Epithelial cell of esophagus (primary cell): ENCODE measurements at regions not wholly inside any gene's neighbourhood (a gene's known extent, or its start where the extent isn't known, plus 50 kb on each side); places are given as distances from the start of the nearest gene placed in this dataset.

Experiments used
- DNase-seq: peaks from one replicate; pipeline ENCODE4 v3.0.0; 2010; ENCODE audit warnings: low read depth
- H3K4me3 ChIP-seq: 2 replicates; pipeline ENCODE4 v1.5.1; 2011; ENCODE audit warnings: mild to moderate bottlenecking, low read length, control low read depth
- CTCF ChIP-seq: IDR thresholded peaks from 2 replicates; pipeline ENCODE4 v1.5.1; 2011; ENCODE audit warnings: low read depth, mild to moderate bottlenecking, low read length, control low read depth, inconsistent platforms; ENCODE audit not compliant: insufficient read depth; ENCODE audit errors: missing control alignments

GRCh38 chr21:15365751-15366392 lies 301.1 kb upstream of the NRIP1 start:
- no peak for TF ChIP-seq CTCF
- no peak overlapping the region for H3K4me3 ChIP-seq
- peak; percentile 17 for DNase-seq

- DNase-seq, result no peak
- no peak overlapping the region for H3K4me3 ChIP-seq
- no peak for TF ChIP-seq CTCF
These were observed 301.8 kb upstream of the NRIP1 start for GRCh38 chr21:15366555-15366954.

DNA sequence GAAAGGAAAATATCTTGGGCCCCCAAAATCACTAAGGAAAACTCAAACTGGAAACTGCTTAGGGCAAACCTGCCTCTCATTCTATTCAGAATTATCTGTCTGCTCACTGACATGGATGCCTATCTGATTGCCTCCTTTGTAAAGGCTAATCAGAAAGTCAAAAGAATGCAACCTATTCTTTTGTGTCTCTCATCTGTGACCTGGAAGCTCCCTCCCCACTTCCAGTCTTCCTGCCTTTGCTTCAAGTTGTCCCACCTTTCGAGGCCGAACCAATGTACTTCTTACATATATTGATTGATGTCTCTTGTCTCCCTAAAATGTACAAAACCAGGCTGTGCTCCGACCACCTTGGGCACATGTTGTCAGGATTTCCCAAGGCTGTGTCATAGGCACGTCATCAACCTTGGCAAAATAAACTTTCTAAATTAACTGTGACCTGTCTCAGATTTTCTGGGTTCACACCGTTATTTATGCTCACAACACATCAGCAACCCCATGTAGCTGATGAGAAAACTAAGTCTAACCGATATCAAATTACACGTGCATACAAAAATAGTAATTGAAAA lies 302.3 kb upstream of the NRIP1 start:
- no peak for TF ChIP-seq CTCF
- no peak overlapping the region for H3K4me3 ChIP-seq
- DNase-seq, result no peak

GRCh38 chr21:15370462-15370975 lies 305.7 kb upstream of the NRIP1 start:
- H3K4me3 ChIP-seq, result no peak overlapping the region
- TF ChIP-seq CTCF, result no peak

DNA sequence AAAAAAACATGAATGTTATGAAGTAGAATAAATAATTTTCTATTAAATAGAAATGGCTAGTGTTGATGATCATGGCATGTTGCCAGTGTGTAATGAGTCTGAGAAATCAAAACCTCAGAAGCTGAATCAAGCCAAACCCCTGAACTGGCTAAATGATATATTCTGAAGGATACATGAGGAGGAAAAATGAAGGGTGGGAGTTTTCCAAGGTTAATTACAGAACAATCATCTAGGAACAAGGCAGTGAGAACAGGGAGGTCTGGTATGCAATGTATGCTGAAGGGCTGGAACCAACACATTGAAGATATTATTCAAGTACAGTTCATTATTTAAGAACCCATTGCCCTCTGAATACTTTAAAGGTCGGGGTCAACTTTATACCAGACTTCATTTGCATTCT lies 309.1 kb upstream of the NRIP1 start:
- no peak for TF ChIP-seq CTCF
- DNase-seq, result no peak
- no peak overlapping the region for H3K4me3 ChIP-seq

More at GRCh38 chr21:15370462-15370975, 305.7 kb upstream of the NRIP1 start:
- no peak for DNase-seq

DNA sequence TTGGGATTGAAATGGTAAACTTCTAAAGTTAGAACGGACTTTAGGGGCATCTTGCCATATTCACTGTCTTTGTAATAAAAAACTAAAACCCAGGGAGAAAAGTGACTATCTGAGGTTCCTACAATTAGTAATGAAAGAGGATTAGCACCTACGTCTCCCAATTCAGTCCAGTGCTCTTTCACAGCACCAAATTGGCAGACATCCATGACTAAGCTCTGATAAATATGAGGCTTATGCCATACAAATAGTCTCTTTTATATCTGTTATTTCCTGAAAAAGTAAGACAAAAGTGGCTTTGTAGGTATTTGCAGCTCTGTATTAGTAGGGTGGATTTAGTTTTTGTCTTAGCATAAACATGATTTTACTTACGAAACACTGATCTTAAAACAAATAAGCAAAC lies 315.0 kb upstream of the NRIP1 start:
- no peak for TF ChIP-seq CTCF
- peak; percentile 37 for DNase-seq
- no peak overlapping the region for H3K4me3 ChIP-seq

DNA sequence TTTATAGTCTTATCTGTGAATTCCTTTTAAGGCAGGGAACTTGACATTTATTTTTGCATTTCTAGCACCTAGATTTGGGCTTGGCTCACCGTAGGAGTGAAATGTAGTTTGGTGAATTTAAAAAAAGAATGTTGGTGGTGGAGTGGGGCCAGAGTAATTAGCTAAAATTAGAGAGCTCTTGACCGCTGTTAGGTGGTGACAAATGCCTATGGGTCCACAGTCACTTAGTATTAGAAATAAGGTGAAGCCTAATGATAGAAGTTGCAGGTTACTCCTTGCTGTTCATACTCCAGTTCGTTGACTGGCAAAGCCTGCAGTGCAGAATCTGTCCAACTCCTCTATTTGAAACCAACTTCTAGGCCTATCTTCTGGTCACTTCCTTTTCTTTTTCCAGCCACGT lies 318.8 kb upstream of the NRIP1 start:
- H3K4me3 ChIP-seq, result no peak overlapping the region
- TF ChIP-seq CTCF, result no peak
- no peak for DNase-seq
